Mesenchymal stem cell (in vitro differentiated cells and primary cell): ENCODE measurements at regions not wholly inside any gene's neighbourhood (a gene's known extent, or its start where the extent isn't known, plus 50 kb on each side); places are given as distances from the start of the nearest gene placed in this dataset.
A peak's percentile ranks its signal among the peaks of the same experiment; 100 is the strongest.

Source experiments
- DNase-seq: peaks from one replicate; pipeline ENCODE4 v3.0.0-alpha.2; 2013
- H2AFZ ChIP-seq: one replicate; pipeline ENCODE4 v1.6.1; 2013; ENCODE audit warnings: low read depth, mild to moderate bottlenecking, control low read depth, inconsistent platforms, low read length, moderate library complexity
- H2AK5ac ChIP-seq: 2 replicates; pipeline ENCODE4 v1.6.1; 2013; ENCODE audit warnings: low read length, moderate library complexity, mild to moderate bottlenecking, inconsistent platforms; ENCODE audit not compliant: severe bottlenecking
- H2BK120ac ChIP-seq: one replicate; pipeline ENCODE4 v1.6.1; 2013; ENCODE audit warnings: low read depth, mild to moderate bottlenecking, inconsistent platforms, low read length, moderate library complexity
- H2BK12ac ChIP-seq, 2 experiments: one replicate each; pipeline ENCODE4 v1.6.1; 2013; ENCODE audit warnings: inconsistent platforms in 2 of 2, low read length in 2 of 2, mild to moderate bottlenecking in 2 of 2, moderate library complexity in 2 of 2, control low read depth in 1 of 2
- H2BK15ac ChIP-seq: one replicate; pipeline ENCODE4 v1.6.1; 2013; ENCODE audit warnings: mild to moderate bottlenecking, low read depth, inconsistent platforms; ENCODE audit not compliant: poor library complexity, severe bottlenecking
- H2BK5ac ChIP-seq: 2 replicates; pipeline ENCODE4 v1.6.1; 2013; ENCODE audit warnings: low read depth, mild to moderate bottlenecking, low read length, control low read depth, inconsistent platforms; ENCODE audit not compliant: poor library complexity, severe bottlenecking
- H3K14ac ChIP-seq, 2 experiments: one replicate each; pipeline ENCODE4 v1.6.1; 2013; ENCODE audit warnings: inconsistent platforms in 2 of 2, low read length in 2 of 2, control low read depth in 1 of 2, mild to moderate bottlenecking in 1 of 2, moderate library complexity in 1 of 2
- H3K18ac ChIP-seq, 2 experiments: one replicate each; pipeline ENCODE4 v1.6.1; 2013; ENCODE audit warnings: inconsistent platforms in 2 of 2, low read length in 2 of 2, control low read depth in 1 of 2, low read depth in 1 of 2, mild to moderate bottlenecking in 1 of 2
- H3K23ac ChIP-seq, 2 experiments: one replicate each; pipeline ENCODE4 v1.6.1; 2013; ENCODE audit warnings: inconsistent platforms in 2 of 2, low read length in 2 of 2, mild to moderate bottlenecking in 2 of 2, moderate library complexity in 2 of 2, control low read depth in 1 of 2
- H3K27ac ChIP-seq: 2 replicates; pipeline ENCODE4 v1.5.1; 2013; ENCODE audit warnings: mild to moderate bottlenecking, moderate library complexity, low read length, control low read depth, inconsistent platforms; ENCODE audit not compliant: poor library complexity, severe bottlenecking
- H3K27me3 ChIP-seq, 2 experiments: 2 replicates each; pipeline versions ENCODE4 v1.6.1 to v1.7.0; 2013; ENCODE audit warnings: low read length in 2 of 2, mild to moderate bottlenecking in 2 of 2, moderate library complexity in 2 of 2, control low read depth in 1 of 2, inconsistent platforms in 1 of 2; ENCODE audit not compliant: control insufficient read depth in 1 of 2, insufficient read depth in 1 of 2
- H3K36me3 ChIP-seq, 2 experiments: 2 replicates each; pipeline versions ENCODE4 v1.6.1 to v1.7.0; 2013; ENCODE audit warnings: low read length in 2 of 2, control low read depth in 1 of 2, inconsistent platforms in 1 of 2, low read depth in 1 of 2, mild to moderate bottlenecking in 1 of 2; ENCODE audit not compliant: insufficient read depth in 2 of 2, control insufficient read depth in 1 of 2
- H3K4ac ChIP-seq, 2 experiments: one replicate each; pipeline ENCODE4 v1.6.1; 2013; ENCODE audit warnings: inconsistent platforms in 2 of 2, low read length in 2 of 2, mild to moderate bottlenecking in 2 of 2, moderate library complexity in 2 of 2, control low read depth in 1 of 2, low read depth in 1 of 2
- H3K4me1 ChIP-seq: 2 replicates; pipeline ENCODE4 v1.6.1; 2013; ENCODE audit warnings: low read depth, low read length, control low read depth; ENCODE audit not compliant: control insufficient read depth, insufficient read depth
- H3K4me2 ChIP-seq: 2 replicates; pipeline ENCODE4 v1.6.1; 2013; ENCODE audit warnings: low read length, mild to moderate bottlenecking, inconsistent platforms; ENCODE audit not compliant: poor library complexity, severe bottlenecking
- H3K4me3 ChIP-seq, 2 experiments: 2 replicates each; pipeline versions ENCODE4 v1.5.1 to v1.7.0; 2013; ENCODE audit warnings: low read length in 2 of 2, mild to moderate bottlenecking in 2 of 2, control low read depth in 1 of 2, low read depth in 1 of 2; ENCODE audit not compliant: insufficient read depth in 1 of 2
- H3K79me1 ChIP-seq: replicated peaks from 2 replicates; pipeline ENCODE4 v1.6.1; 2013; ENCODE audit warnings: mild to moderate bottlenecking, control low read depth, low read length, inconsistent platforms; ENCODE audit not compliant: poor library complexity, severe bottlenecking
- H3K9ac ChIP-seq: 2 replicates; pipeline ENCODE4 v1.7.0; 2013; ENCODE audit warnings: mild to moderate bottlenecking, low read length, moderate library complexity
- H3K9me3 ChIP-seq: 2 replicates; pipeline ENCODE4 v1.7.0; 2013; ENCODE audit warnings: mild to moderate bottlenecking, low read length; ENCODE audit not compliant: control insufficient read depth
- H4K8ac ChIP-seq: one replicate; pipeline ENCODE4 v1.6.1; 2013; ENCODE audit warnings: inconsistent platforms, mild to moderate bottlenecking, low read length, moderate library complexity
- H4K91ac ChIP-seq: one replicate; pipeline ENCODE4 v1.6.1; 2013; ENCODE audit warnings: mild to moderate bottlenecking, low read length, inconsistent platforms
- WGBS: methylation state at CpG from one replicate; pipeline ENCODE4 v1.1.7; 2013; ENCODE audit warnings: mixed read lengths; 5-methylcytosine and 5-hydroxymethylcytosine counted together

- Histone ChIP-seq H3K9me3 (peaks cover 8% of the 10 kb centered on the region), H2BK120ac (no peak overlapping the region), H3K79me1 (no peaks in the 10 kb centered on the region), H3K23ac (no peak overlapping the region), H3K4me3 (no peak overlapping the region), H2AK5ac (no peak overlapping the region), H3K36me3 (no peaks in the 10 kb centered on the region), H2AFZ (no peak overlapping the region), H2BK15ac (no peak overlapping the region), H3K4me1 (no peaks in the 10 kb centered on the region), H4K91ac (no peak overlapping the region), H2BK5ac (no peak overlapping the region), H3K4ac (no peak overlapping the region), H3K14ac (no peak overlapping the region), H3K27me3 (no peaks in the 10 kb centered on the region), H3K9ac (no peak overlapping the region), H4K8ac (no peak overlapping the region), H2BK12ac (no peak overlapping the region), H3K18ac (no peak overlapping the region), H3K27ac (no peak overlapping the region), H3K4me2 (no peak overlapping the region)
- DNase-seq = peak; percentile 9
These were observed 667.9 kb upstream of the SLITRK5 start for GRCh38 chr13:87003265-87003664.

GRCh38 chr13:87005511-87005910, 665.7 kb upstream of the SLITRK5 start:
- Histone ChIP-seq H3K79me1 (no peaks in the 10 kb centered on the region), H3K27ac (no peak overlapping the region), H4K91ac (no peak overlapping the region), H3K23ac (no peak overlapping the region), H3K27me3 (no peaks in the 10 kb centered on the region), H3K14ac (no peak overlapping the region), H3K18ac (no peak overlapping the region), H3K4ac (no peak overlapping the region), H2BK12ac (no peak overlapping the region), H3K36me3 (no peaks in the 10 kb centered on the region), H2AFZ (no peak overlapping the region), H2AK5ac (no peak overlapping the region), H3K4me2 (no peak overlapping the region), H3K4me3 (no peak overlapping the region), H3K9me3 (peaks cover 13% of the 10 kb centered on the region), H4K8ac (no peak overlapping the region), H2BK120ac (no peak overlapping the region), H2BK15ac (no peak overlapping the region), H3K9ac (no peak overlapping the region), H3K4me1 (no peaks in the 10 kb centered on the region), H2BK5ac (no peak overlapping the region)
- DNase-seq = no peak
- no CpG with 5 or more reads among the region's 2 CpGs for WGBS

GRCh38 chr13:87035526-87035925, 635.6 kb upstream of the SLITRK5 start:
- H3K9me3 ChIP-seq = no peaks in the 10 kb centered on the region
- H3K4me2 ChIP-seq = no peak overlapping the region
- no peaks in the 10 kb centered on the region for H3K27me3 ChIP-seq
- no peak overlapping the region for H3K18ac ChIP-seq
- no peak overlapping the region for H2AK5ac ChIP-seq
- no peak overlapping the region for H3K27ac ChIP-seq
- H4K8ac ChIP-seq = no peak overlapping the region
- no peak overlapping the region for H3K4ac ChIP-seq
- no peak overlapping the region for H2AFZ ChIP-seq
- no peak overlapping the region for H3K4me3 ChIP-seq
- H2BK5ac ChIP-seq = no peak overlapping the region
- no peak overlapping the region for H2BK15ac ChIP-seq
- H3K36me3 ChIP-seq = no peaks in the 10 kb centered on the region
- H3K14ac ChIP-seq = no peak overlapping the region
- no peak overlapping the region for H2BK120ac ChIP-seq
- 72% methylated on average over 7 of the region's 7 CpGs for WGBS
- no peaks in the 10 kb centered on the region for H3K79me1 ChIP-seq
- no peaks in the 10 kb centered on the region for H3K4me1 ChIP-seq
- no peak overlapping the region for H3K9ac ChIP-seq
- no peak overlapping the region for H3K23ac ChIP-seq
- H4K91ac ChIP-seq = no peak overlapping the region
- H2BK12ac ChIP-seq = no peak overlapping the region
- peak; percentile 48 for DNase-seq

- no peaks in the 10 kb centered on the region for H3K36me3 ChIP-seq
These were observed 628.2 kb upstream of the SLITRK5 start for GRCh38 chr13:87042946-87043345.

More at GRCh38 chr13:87042946-87043345, 628.2 kb upstream of the SLITRK5 start:
- no peaks in the 10 kb centered on the region for H3K79me1 ChIP-seq
- no peaks in the 10 kb centered on the region for H3K9me3 ChIP-seq
- H2BK5ac ChIP-seq = no peak overlapping the region
- H3K4ac ChIP-seq = no peak overlapping the region
- DNase-seq = no peak
- H3K4me2 ChIP-seq = no peak overlapping the region
- H4K8ac ChIP-seq = no peak overlapping the region
- H4K91ac ChIP-seq = no peak overlapping the region
- H3K27ac ChIP-seq = no peak overlapping the region
- no peak overlapping the region for H3K4me3 ChIP-seq
- no peak overlapping the region for H2AFZ ChIP-seq
- no peak overlapping the region for H2BK15ac ChIP-seq
- H2AK5ac ChIP-seq = no peak overlapping the region
- no peak overlapping the region for H3K23ac ChIP-seq
- no peaks in the 10 kb centered on the region for H3K27me3 ChIP-seq
- WGBS = no CpG with 5 or more reads among the region's 1 CpG
- H2BK12ac ChIP-seq = no peak overlapping the region
- H3K14ac ChIP-seq = no peak overlapping the region
- no peaks in the 10 kb centered on the region for H3K4me1 ChIP-seq
- no peak overlapping the region for H3K18ac ChIP-seq
- no peak overlapping the region for H2BK120ac ChIP-seq
- H3K9ac ChIP-seq = no peak overlapping the region
